ENCODE measurements at regions not wholly inside any gene's neighbourhood (a gene's known extent, or its start where the extent isn't known, plus 50 kb on each side); places are given as distances from the start of the nearest gene placed in this dataset.

DNA sequence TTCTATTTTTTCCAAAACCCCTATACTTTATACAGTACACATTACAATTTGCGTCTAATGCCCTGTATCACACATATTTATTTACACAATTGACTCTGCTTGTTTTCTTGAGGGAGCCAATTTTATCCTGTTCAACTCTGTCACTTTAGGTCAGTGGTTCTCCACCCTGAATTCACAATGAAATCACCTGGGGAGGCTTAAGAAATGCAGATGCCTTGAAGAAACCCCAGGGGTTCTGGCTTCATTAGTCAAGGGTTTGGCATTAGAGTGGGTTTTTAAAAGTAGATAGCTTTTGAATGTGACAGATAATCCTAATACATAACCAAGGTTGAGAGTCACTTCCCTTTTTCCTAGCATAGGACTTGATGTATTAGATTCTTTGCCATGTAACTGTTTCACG lies 398.6 kb upstream of the ERCC4 start:
- DNase-seq, result no peak
- TF ChIP-seq POLR2A (IDR thresholded peaks at IDR 0.05), result no peak
- TF ChIP-seq, protein P1, sequence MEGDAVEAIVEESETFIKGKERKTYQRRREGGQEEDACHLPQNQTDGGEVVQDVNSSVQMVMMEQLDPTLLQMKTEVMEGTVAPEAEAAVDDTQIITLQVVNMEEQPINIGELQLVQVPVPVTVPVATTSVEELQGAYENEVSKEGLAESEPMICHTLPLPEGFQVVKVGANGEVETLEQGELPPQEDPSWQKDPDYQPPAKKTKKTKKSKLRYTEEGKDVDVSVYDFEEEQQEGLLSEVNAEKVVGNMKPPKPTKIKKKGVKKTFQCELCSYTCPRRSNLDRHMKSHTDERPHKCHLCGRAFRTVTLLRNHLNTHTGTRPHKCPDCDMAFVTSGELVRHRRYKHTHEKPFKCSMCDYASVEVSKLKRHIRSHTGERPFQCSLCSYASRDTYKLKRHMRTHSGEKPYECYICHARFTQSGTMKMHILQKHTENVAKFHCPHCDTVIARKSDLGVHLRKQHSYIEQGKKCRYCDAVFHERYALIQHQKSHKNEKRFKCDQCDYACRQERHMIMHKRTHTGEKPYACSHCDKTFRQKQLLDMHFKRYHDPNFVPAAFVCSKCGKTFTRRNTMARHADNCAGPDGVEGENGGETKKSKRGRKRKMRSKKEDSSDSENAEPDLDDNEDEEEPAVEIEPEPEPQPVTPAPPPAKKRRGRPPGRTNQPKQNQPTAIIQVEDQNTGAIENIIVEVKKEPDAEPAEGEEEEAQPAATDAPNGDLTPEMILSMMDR (IDR thresholded peaks at IDR 0.05), result no peak
- Histone ChIP-seq H3K4me3 (no peak overlapping the region), H3K27ac (no peak overlapping the region), H3K36me3 (no peaks in the 10 kb centered on the region), H3K9me3 (no peaks in the 10 kb centered on the region), H3K4me1 (no peaks in the 10 kb centered on the region), H3K27me3 (no peaks in the 10 kb centered on the region)
- intact Hi-C loops (cut with DNase I), result no loop called here
- WGBS, 2 donors, result 57 to 64% methylated on average over 2 of the region's 2 CpGs

DNA sequence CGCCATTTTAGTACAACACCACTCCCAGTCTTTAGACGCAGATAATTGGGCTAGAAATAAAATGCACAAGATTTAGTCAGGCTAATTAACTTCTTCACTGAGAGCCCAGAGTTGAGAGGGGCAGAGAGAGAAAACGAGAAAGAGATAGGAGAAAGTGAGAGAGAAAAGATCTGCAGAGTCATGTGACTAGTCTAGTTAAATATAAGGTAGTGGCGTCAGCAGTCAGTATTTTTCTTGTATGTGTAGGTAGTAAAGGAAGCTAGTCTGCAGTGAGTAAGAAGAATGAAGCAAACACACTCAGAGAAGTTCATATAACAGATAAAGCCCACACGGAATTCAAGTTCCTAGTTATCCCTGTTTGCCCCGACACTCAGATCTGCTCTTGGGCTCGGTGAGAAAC lies 392.6 kb upstream of the ERCC4 start:
- no peaks in the 10 kb centered on the region for H3K27me3 ChIP-seq
- no peak overlapping the region for H3K4me3 ChIP-seq
- no peaks in the 10 kb centered on the region for H3K36me3 ChIP-seq
- no peaks in the 10 kb centered on the region for H3K4me1 ChIP-seq
- H3K27ac ChIP-seq, result no peak overlapping the region
- intact Hi-C loops (cut with DNase I), result no loop called here
- 56% methylated on average over 7 of the region's 7 CpGs for WGBS, 2 donors
- no peaks in the 10 kb centered on the region for H3K9me3 ChIP-seq
- TF ChIP-seq, protein P1 (IDR thresholded peaks at IDR 0.05), result no peak
- DNase-seq, result no peak

DNA sequence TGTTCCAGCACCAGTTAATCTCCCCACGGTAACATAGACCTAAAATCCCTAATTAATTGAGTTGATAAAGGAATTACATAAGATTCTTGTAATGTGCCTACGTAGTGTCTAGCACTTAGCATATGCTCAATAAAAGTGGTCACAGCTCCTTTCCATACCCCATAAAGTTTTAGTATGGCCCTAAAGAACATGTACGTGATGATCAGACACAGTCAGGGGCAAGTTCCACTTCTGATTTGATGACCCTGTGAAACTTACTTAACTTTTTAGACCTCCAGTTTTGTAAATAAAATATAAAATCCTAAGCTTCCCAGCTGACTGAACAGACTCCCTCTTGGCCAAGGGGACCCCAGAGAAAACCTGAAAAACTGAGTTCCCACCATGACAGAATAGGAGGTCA lies 391.3 kb upstream of the ERCC4 start:
- TF ChIP-seq POLR2A (IDR thresholded peaks at IDR 0.05), result no peak
- TF ChIP-seq, protein P1 (IDR thresholded peaks at IDR 0.05), result no peak
- intact Hi-C loops (cut with DNase I), result no loop called here
- no peak overlapping the region for H3K27ac ChIP-seq
- H3K4me3 ChIP-seq, result no peak overlapping the region
- H3K9me3 ChIP-seq, result no peaks in the 10 kb centered on the region
- DNase-seq, result no peak
- H3K27me3 ChIP-seq, result no peaks in the 10 kb centered on the region
- 73 to 80% methylated on average over 3 of the region's 3 CpGs for WGBS, 2 donors
- no peaks in the 10 kb centered on the region for H3K4me1 ChIP-seq
- no peaks in the 10 kb centered on the region for H3K36me3 ChIP-seq

DNA sequence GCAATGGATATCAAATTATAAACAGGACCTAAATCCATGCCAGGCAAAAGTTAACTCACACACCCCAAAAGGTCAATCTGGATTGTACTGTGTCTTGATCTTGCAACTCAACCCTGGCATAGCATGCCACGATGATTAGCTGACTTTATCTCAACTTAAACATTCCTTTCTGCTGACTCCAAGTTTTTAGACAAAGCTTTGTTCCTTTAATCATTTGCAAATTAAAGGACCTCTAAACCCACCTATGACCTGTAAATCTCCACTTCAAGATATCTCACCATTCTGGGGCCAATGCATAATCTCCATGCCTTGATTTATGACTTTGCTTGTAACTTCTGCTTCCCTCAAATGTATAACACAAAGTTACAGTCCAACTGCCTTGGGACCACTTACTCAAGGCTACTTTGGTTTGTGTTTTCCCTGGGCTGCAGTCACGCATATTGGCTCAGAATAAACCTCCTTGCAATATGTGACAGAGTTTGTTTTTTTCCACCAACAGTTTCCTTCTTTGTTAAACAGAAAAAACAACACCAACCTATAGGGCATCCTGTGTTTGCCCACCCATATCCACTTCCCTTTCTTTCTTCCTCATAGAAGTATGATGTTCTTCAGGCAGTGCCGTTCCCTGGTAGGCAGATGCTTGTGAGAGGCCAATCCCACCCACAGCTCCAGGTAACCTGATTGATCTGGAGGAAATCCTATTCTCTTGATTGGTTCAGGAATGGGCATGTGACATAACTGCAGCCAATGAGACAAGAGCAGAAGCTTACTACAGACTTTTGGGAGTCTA lies 390.6 kb upstream of the ERCC4 start:
- no peak for TF ChIP-seq POLR2A (IDR thresholded peaks at IDR 0.05)
- TF ChIP-seq, protein P1 (IDR thresholded peaks at IDR 0.05), result no peak
- Histone ChIP-seq H3K4me1 (no peaks in the 10 kb centered on the region), H3K27ac (no peak overlapping the region), H3K9me3 (no peaks in the 10 kb centered on the region), H3K36me3 (no peaks in the 10 kb centered on the region), H3K4me3 (no peak overlapping the region), H3K27me3 (no peaks in the 10 kb centered on the region)
- WGBS, 2 donors, result 47 to 51% methylated on average over 3 of the region's 3 CpGs
- intact Hi-C loops (cut with DNase I), result no loop called here
- no peak for DNase-seq

DNA sequence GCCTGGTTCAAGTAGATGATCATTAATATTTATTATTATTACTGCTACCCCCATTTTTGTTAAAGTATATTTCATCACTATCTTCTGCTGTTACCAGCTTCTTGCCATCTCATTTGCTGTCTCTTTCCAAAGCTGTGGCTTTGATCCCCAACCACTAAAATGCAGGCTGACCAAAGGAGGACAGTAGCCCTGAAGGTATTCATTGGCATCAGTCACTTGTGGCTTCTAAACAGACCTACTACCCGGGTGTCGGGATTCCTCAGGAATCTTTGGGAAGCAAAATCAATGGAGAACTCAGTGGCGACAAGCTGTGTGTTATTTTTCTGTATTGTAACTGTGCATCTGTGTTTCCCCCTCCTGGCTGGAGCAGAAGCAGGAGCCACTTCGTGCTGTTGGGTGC lies 379.2 kb upstream of the ERCC4 start:
- TF ChIP-seq POLR2A (IDR thresholded peaks at IDR 0.05), result no peak
- TF ChIP-seq, protein P1 (IDR thresholded peaks at IDR 0.05), result no peak
- H3K4me1 ChIP-seq, result no peaks in the 10 kb centered on the region
- H3K9me3 ChIP-seq, result no peaks in the 10 kb centered on the region
- DNase-seq, result no peak
- H3K4me3 ChIP-seq, result no peak overlapping the region
- intact Hi-C loops (cut with DNase I), result no loop called here
- H3K27ac ChIP-seq, result no peak overlapping the region
- WGBS, 2 donors, result 67 to 77% methylated on average over 3 to 4 of the region's 4 CpGs
- H3K36me3 ChIP-seq, result no peaks in the 10 kb centered on the region
- H3K27me3 ChIP-seq, result no peaks in the 10 kb centered on the region
